ENCODE measurements at regions not wholly inside any gene's neighbourhood (a gene's known extent, or its start where the extent isn't known, plus 50 kb on each side); places are given as distances from the start of the nearest gene placed in this dataset.

DNA sequence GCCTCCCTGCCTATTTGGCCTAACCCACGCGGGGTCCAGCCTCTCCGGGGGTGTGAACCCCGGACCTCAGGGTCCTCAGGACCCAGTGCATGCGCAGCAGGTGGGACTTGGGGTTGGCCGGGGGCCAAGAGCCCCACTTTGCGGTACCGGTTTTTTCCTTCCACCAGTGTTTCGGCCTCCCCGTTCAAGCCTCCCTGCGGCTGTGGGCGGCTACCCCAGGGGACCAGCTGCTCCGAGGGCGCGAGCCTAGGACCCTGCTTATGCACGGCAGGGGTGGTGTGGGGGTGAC lies 327.3 kb downstream of the ALG10 start:
- CTCF ChIA-PET = no interaction called here
- FAIRE-seq = no peak

More for the DNA sequence above, 327.3 kb downstream of the ALG10 start:
- H4K20me1 ChIP-seq (replicated peaks; ENCODE audit: control insufficient read depth, extremely low read depth, insufficient read depth, low read length) = no peaks in the 10 kb centered on the region
- no peaks in the 10 kb centered on the region for H3K9me1 ChIP-seq (replicated peaks; ENCODE audit: control insufficient read depth, extremely low read depth, insufficient read depth, low read length)
- no peaks in the 10 kb centered on the region for H3K79me2 ChIP-seq (ENCODE audit: control insufficient read depth, insufficient read depth, low read length)
- intact Hi-C loops (cut with micrococcal nuclease) (no loop called here), dilution Hi-C loops (cut with MboI; ENCODE audit: extremely low pct_ligation_motif_present, low sequenced_read_pairs) (no loop called here)
- DNase-seq (ENCODE audit: low read depth, low spot score) = no peak
- H3K9me3 ChIP-seq (replicated peaks; ENCODE audit: control insufficient read depth, insufficient read depth, low read length) = peaks cover 1% of the 10 kb centered on the region
- H3K27ac ChIP-seq (ENCODE audit: insufficient read depth, low read depth, low read length) = no peak overlapping the region
- POLR2A ChIA-PET = no interaction called here
- no peak for TF ChIP-seq MYC (IDR thresholded peaks at IDR 0.05; ENCODE audit: low read depth, low read length)
- no peak for TF ChIP-seq POLR2A (IDR thresholded peaks at IDR 0.05; ENCODE audit: low read depth, low read length)
- TF ChIP-seq JUN (IDR thresholded peaks at IDR 0.05; ENCODE audit: borderline replicate concordance, insufficient read depth, insufficient read length, low read depth) = no peak
- TF ChIP-seq, protein P1, sequence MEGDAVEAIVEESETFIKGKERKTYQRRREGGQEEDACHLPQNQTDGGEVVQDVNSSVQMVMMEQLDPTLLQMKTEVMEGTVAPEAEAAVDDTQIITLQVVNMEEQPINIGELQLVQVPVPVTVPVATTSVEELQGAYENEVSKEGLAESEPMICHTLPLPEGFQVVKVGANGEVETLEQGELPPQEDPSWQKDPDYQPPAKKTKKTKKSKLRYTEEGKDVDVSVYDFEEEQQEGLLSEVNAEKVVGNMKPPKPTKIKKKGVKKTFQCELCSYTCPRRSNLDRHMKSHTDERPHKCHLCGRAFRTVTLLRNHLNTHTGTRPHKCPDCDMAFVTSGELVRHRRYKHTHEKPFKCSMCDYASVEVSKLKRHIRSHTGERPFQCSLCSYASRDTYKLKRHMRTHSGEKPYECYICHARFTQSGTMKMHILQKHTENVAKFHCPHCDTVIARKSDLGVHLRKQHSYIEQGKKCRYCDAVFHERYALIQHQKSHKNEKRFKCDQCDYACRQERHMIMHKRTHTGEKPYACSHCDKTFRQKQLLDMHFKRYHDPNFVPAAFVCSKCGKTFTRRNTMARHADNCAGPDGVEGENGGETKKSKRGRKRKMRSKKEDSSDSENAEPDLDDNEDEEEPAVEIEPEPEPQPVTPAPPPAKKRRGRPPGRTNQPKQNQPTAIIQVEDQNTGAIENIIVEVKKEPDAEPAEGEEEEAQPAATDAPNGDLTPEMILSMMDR (IDR thresholded peaks at IDR 0.05; ENCODE audit: extremely low read depth in 1 of 2, insufficient read depth in 1 of 2, low read depth in 1 of 2, low read length in 2 of 2) = no peak
- no peak for TF ChIP-seq FOS (IDR thresholded peaks at IDR 0.05; ENCODE audit: borderline replicate concordance, insufficient read depth, low read length)
- TF ChIP-seq, protein P2, sequence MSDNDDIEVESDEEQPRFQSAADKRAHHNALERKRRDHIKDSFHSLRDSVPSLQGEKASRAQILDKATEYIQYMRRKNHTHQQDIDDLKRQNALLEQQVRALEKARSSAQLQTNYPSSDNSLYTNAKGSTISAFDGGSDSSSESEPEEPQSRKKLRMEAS (IDR thresholded peaks at IDR 0.05; ENCODE audit: insufficient read depth, insufficient read length) = no peak
- TF ChIP-seq POLR2AphosphoS5 (IDR thresholded peaks at IDR 0.05; ENCODE audit: insufficient read depth, low read depth, low read length) = no peak
- TF ChIP-seq EZH2 (IDR thresholded peaks at IDR 0.05; ENCODE audit: borderline replicate concordance, low read depth, low read length, severe bottlenecking) = no peak
- no peak for TF ChIP-seq GATA2 (IDR thresholded peaks at IDR 0.05; ENCODE audit: insufficient read depth, insufficient read length, low read depth, low read length)
- no peak overlapping the region for H3K9ac ChIP-seq (replicated peaks; ENCODE audit: extremely low read depth, insufficient read depth, low read length)
- no peak overlapping the region for H3K4me3 ChIP-seq (replicated peaks in 1 of 3; ENCODE audit: insufficient read depth in 1 of 3, low read depth in 1 of 3, low read length in 3 of 3)
- no peaks in the 10 kb centered on the region for H3K4me1 ChIP-seq (ENCODE audit: control insufficient read depth, extremely low read depth, insufficient read depth, low read length)
- H2AFZ ChIP-seq (ENCODE audit: low read depth, low read length) = no peak overlapping the region
- H3K36me3 ChIP-seq (ENCODE audit: control insufficient read depth in 2 of 2, extremely low read depth in 1 of 2, insufficient read depth in 2 of 2, low read length in 2 of 2) = no peaks in the 10 kb centered on the region
- no TSS peak for BruUV-seq (replicated peaks)
- H3K27me3 ChIP-seq (ENCODE audit: control insufficient read depth in 2 of 2, insufficient read depth in 2 of 2, low read length in 2 of 2) = no peaks in the 10 kb centered on the region
- no peak overlapping the region for H3K4me2 ChIP-seq (ENCODE audit: insufficient read depth, low read length)
